ENCODE measurements at regions not wholly inside any gene's neighbourhood (a gene's known extent, or its start where the extent isn't known, plus 50 kb on each side); places are given as distances from the start of the nearest gene placed in this dataset.
A peak's percentile ranks its signal among the peaks of the same experiment; 100 is the strongest.

DNA sequence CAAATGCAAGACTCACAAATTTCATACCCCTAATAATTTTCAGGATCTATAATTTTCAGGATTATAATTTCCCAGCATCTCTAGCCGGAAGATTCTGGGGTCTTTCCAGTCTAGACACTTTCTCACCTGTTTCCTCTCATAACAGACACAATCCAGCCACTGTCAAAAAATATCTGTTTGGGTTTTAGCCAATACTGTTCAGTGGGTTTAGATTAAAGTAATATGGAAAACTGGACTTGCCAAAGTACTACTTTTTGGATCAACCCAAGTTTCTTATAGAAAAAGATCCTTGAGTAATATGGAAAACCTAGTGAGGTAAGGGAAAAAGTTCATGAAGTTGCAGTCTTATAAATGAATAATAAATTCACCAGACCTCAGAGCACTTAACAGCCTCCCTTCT is 62.1 kb upstream of the NEBL start:
- no peak for DNase-seq

DNA sequence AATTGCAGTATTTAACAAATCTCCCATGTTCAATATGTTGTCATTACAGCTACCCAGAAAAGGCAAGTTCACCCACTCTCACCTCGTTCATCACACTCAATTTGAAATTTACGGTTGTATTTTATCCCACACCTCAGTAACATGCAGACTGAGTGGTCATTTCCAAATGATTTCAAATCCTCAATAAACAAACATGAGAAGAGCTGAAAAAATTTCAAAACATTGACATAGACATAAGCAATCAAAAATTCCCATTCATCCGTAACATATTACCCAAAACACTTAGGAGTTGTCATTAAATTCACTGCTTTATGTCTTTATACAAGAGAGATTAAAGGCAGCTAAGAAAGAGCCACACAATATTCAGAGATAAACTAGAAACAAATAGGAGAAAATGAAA is 61.7 kb upstream of the NEBL start:
- DNase-seq = no peak

DNA sequence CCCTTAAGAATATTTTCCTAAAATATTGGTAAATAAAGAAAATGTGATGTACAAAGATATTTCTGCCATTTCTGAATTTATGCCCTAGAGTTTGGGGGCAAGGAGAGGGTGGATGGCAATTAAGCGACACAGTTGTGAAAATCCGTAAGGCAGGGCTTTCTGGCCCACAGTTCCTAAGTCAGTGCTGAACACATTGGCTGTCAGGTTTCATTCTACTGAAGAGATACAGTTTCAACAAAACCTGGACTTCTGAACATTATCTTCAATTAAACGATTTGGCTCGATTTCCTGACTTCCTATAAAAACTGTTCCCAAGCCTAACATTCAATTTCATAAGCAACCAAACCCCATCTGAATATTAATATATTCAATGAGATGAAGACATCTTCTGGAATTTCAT is 61.1 kb upstream of the NEBL start:
- DNase-seq = no peak

DNA sequence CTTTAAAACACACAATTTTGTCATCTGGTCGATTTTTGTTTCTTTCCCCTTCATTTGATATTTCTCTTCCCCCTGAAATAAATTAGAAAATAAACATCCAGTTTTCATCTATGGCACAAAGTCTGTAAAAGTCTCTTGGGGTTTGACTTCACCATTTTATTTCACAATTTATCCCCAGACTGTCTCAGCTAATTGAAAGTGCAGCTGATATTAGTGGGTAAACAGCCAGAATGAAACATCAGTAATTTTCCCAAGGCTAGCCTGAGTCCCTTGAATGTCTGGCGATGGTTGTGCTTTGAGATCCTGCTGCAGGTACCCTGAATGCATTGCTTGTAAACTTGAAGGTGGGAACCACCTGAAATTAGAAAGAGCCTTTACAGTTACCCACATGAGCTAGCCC is 60.6 kb upstream of the NEBL start:
- DNase-seq = no peak

DNA sequence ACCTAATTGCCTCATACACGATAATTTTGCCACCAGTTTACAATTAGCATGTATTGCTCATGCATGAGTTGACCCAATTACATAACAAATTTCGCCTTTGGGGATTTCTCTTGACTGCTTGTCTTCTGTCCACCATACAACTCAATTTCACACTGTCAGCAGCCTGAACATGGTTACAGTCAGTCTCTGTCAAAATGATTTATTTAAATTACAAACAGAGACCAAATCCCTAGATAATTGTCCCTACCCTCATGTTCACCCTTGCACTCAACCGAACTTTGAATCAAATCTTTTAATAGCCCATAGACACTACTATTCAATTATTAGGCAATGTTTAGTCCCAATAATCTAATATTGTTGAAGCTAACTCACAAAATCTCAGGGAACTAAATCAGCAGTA is 59.7 kb upstream of the NEBL start:
- DNase-seq = peak; percentile 50

DNA sequence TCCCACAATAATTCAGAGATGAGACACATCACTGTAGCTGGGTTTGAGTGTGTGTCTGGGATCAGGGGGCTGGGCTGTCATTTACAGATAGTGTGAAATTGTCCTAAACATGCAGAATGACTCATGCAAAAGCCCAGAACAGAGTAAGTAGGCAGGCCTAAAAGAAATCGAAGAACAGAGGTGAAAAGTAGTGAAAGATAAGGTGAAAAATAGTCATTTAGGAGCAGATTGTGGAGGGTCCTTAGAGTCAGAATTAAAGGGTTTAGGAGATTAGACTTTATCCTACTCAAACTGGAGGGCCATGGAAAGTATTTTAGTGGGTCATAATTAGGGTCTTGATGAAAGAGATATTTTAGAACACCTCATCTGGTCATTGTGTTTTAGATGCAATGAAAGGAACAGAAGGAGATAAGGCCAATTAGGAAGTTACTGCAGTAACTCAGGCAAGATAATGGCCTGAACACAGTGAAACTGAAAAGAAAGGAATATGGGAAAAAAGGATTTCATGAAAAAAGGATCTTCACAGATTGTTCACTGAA is 58.3 kb upstream of the NEBL start:
- peak; percentile 52 for DNase-seq

DNA sequence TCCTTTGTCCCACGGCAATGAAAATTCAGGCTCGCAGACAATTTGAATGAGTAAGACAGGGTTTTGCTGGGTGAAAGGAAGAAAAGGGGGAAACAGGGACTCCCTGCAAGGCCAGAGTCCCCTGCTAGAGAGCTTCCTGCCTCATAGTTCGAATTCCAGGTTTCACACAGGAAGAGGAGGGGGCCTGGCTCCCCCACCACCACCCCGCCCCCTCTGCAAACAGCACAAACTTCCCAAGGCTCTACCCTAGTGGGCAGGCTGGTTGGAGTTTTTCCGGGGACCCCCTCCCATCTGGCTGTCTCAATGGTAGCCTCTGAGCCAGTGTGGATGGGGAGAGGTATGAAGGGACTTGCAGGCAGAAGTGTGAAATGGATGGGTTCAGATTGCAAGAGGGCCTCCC is 57.4 kb upstream of the NEBL start:
- DNase-seq = no peak

DNA sequence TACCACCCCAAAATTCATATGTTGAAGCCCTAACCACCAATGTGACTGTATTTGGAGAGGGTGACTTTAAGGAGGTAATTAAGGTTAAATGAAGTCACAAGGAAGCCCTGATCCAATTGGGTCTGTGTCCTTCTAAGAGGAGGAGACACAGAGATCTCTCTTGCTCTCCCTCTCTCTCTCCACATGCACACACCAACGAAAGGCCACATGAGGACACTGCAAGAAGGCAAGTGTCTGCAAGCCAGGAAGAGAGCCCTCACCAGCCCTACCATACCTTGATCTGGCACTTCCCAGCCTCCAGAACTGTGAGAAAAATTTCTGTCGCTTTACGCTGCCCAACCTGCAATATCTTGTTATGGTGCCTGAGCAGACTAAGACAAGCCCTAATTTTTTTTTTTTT is 56.0 kb upstream of the NEBL start:
- peak; percentile 26 for DNase-seq

DNA sequence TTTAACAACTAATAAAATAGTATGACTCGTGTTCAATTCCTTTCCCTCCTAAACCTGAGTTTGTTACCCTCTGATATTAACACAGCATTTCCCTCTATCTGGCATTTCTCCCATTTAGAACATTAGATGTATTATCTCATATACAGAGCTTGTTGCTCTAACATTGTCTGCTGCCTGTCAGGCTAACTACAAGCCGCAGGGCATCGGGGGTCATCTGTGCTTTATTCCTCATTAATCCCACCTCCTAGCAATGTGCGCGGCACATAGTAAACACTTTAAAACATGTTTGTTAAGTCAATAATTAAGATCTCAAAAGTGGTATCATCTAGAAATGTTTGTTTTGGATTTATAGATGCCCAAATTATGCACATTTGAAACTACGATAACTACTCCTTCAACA is 52.9 kb upstream of the NEBL start:
- DNase-seq = peak; percentile 68

DNA sequence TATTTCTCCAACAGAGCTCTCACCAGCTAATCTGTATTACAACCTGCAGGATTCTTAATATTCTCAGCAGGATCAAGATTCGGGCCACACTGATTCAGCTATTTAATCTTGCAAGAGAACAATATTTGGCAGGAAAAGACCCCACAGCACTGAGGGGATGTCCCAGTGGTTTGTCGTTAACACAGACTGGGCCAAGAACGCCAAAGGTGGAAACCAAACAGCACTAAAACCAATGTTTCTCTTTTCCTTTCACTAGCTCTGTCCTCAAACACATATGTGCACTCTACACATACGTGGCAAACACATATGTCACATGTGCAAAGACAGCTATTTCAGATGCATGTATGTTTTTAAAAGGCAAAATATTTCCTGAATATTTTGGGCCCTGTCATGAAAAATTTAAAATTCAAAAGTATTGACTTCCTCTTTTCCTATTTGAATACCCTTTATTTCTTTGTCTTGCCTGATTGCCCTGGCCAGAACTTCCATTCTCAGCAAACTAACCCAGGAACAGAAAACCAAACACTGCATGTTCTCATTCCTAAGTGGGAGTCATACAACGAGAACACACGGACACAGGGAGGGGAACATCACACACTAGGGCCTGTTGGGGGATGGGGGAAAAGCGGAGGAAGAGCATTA is 51.7 kb upstream of the NEBL start:
- DNase-seq = peak; percentile 69
